ENCODE measurements at regions not wholly inside any gene's neighbourhood (a gene's known extent, or its start where the extent isn't known, plus 50 kb on each side); places are given as distances from the start of the nearest gene placed in this dataset.

DNA sequence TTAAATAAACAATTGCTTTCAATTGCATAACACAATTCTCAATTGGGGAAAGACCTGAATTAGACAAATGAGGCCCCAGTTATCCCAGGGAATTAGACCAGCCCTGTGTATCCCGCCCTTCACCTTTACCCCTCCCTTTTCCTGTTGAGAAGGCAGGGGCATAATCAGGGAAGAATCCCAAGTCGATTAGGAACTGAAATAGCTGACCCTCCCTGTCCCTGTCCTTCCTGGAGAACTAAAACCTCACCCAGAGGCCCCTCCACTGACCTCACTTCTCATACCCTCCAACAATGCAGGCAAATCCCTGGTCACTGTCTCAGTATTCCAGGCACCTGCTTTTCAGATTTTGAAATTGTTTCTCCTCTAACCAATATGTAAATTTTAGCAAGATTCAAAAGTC is 165.4 kb upstream of the CDH11 start:
- WGBS (ENCODE audit: insufficient coverage), result 13% methylated on average over 1 of the region's 2 CpGs
- Histone ChIP-seq H3K27me3 (replicated peaks in 1 of 4; ENCODE audit: control extremely low read depth in 1 of 4, control insufficient read depth in 3 of 4, insufficient read depth in 4 of 4, low read length in 3 of 4) (no peaks in the 10 kb centered on the region), H3K9ac (ENCODE audit: low read length) (no peak overlapping the region), H3K4me3 (ENCODE audit: control extremely low read depth in 1 of 5, extremely low read depth in 1 of 5, insufficient read depth in 1 of 5, low read depth in 2 of 5, low read length in 4 of 5) (no peak overlapping the region), H3K27ac (ENCODE audit: low read length in 2 of 2) (no peak overlapping the region), H2AFZ (ENCODE audit: insufficient read depth, low read depth, low read length, poor library complexity, severe bottlenecking) (no peak overlapping the region), H3K79me2 (ENCODE audit: control insufficient read depth, insufficient read depth, low read length) (no peaks in the 10 kb centered on the region), H3K4me1 (ENCODE audit: control insufficient read depth in 2 of 2, insufficient read depth in 2 of 2, low read length in 2 of 2) (no peaks in the 10 kb centered on the region), H3K4me2 (replicated peaks; ENCODE audit: low read depth, low read length, poor library complexity, severe bottlenecking) (no peak overlapping the region), H3K9me3 (ENCODE audit: control extremely low read depth in 1 of 3, control insufficient read depth in 2 of 3, insufficient read depth in 1 of 3, low read length in 2 of 3) (no peaks in the 10 kb centered on the region), H3K36me3 (replicated peaks in 1 of 2; ENCODE audit: control extremely low read depth in 1 of 2, control insufficient read depth in 1 of 2, extremely low read depth in 1 of 2, insufficient read depth in 2 of 2, low read length in 1 of 2) (no peaks in the 10 kb centered on the region), H4K20me1 (ENCODE audit: control insufficient read depth, insufficient read depth, low read length, poor library complexity, severe bottlenecking) (no peaks in the 10 kb centered on the region)
- no peak overlapping the region for H3K4me3 Mint-ChIP-seq
- H3K4me1 Mint-ChIP-seq, result no peaks in the 10 kb centered on the region
- DNase-seq (no peak), ATAC-seq (ENCODE audit: low read depth) (no peak)
- no peaks in the 10 kb centered on the region for H3K9me3 Mint-ChIP-seq (ENCODE audit: insufficient read depth)
- CTCF ChIA-PET, result no interaction called here
- H3K27ac Mint-ChIP-seq, result no peak overlapping the region
- H3K27me3 Mint-ChIP-seq, result no peaks in the 10 kb centered on the region
- intact Hi-C loops (cut with micrococcal nuclease), result no loop called here
- POLR2A ChIA-PET, result no interaction called here
- TF ChIP-seq EZH2 (IDR thresholded peaks at IDR 0.05; ENCODE audit: borderline replicate concordance, insufficient read depth, low read depth, low read length, poor library complexity, severe bottlenecking) (no peak), CTCF (IDR thresholded peaks at IDR 0.05) (no peak)

DNA sequence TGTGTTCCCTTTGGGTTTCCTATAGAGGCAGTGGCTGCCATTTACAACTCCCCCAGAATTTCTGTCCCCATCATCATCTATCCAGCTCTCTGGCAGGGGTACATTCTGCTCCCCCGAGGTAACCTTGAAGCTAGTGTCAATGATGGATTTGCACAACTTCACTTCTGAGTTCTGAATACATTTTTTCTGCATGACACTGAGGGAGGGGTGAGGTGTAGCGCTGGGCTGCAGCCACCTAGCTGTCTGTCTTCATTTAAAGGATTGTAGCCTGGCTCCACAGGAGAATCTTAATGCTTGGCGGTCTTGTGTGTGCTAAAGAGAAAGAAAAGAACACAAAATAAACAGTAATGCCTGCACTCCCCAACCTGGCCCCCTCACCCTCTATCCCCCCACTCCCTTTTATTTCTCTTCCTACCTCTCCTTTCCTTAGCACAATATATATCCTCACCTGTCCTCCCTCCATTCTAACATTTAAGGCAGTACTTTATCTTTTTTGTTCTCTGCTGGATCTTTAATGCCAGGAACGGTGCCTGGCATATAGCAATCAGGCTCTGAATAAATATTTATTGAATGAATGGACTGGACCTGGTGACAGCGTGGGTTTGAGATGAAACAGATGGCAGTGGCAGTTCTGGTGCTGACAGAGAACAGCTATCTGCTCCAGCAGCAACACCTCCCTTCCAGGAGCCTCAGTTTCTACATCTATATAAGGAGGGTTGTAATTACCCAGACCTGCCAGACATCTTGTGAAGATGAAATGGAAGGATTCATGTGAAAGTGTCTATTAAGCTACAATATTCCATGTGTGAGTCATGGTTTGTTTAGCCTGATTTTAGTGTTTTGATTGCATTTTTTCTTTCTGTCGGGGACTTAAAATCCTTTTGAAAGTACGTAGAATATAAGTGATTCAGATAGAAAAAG is 163.5 kb upstream of the CDH11 start:
- Mint-ChIP-seq H3K27ac (no peak overlapping the region), H3K4me3 (no peak overlapping the region), H3K27me3 (no peaks in the 10 kb centered on the region), H3K4me1 (no peaks in the 10 kb centered on the region), H3K9me3 (ENCODE audit: insufficient read depth) (no peaks in the 10 kb centered on the region)
- peaks cover 0 to 3% (median 0%) of the 10 kb centered on the region in 3 donors for H3K9me3 ChIP-seq (ENCODE audit: control extremely low read depth in 1 of 3, control insufficient read depth in 2 of 3, insufficient read depth in 1 of 3, low read length in 2 of 3)
- ATAC-seq (ENCODE audit: low read depth) (no peak), DNase-seq (no peak)
- no peak overlapping the region for H3K4me3 ChIP-seq (ENCODE audit: control extremely low read depth in 1 of 5, extremely low read depth in 1 of 5, insufficient read depth in 1 of 5, low read depth in 2 of 5, low read length in 4 of 5)
- no peak overlapping the region for H3K4me2 ChIP-seq (replicated peaks; ENCODE audit: low read depth, low read length, poor library complexity, severe bottlenecking)
- H3K9ac ChIP-seq (ENCODE audit: low read length), result no peak overlapping the region
- H3K4me1 ChIP-seq (ENCODE audit: control insufficient read depth in 2 of 2, insufficient read depth in 2 of 2, low read length in 2 of 2), result no peaks in the 10 kb centered on the region
- no CpG with 5 or more reads among the region's 7 CpGs for WGBS (ENCODE audit: insufficient coverage)
- no peaks in the 10 kb centered on the region for H4K20me1 ChIP-seq (ENCODE audit: control insufficient read depth, insufficient read depth, low read length, poor library complexity, severe bottlenecking)
- H3K79me2 ChIP-seq (ENCODE audit: control insufficient read depth, insufficient read depth, low read length), result no peaks in the 10 kb centered on the region
- TF ChIP-seq CTCF (IDR thresholded peaks at IDR 0.05), result no peak
- TF ChIP-seq EZH2 (IDR thresholded peaks at IDR 0.05; ENCODE audit: borderline replicate concordance, insufficient read depth, low read depth, low read length, poor library complexity, severe bottlenecking), result no peak
- no peaks in the 10 kb centered on the region for H3K27me3 ChIP-seq (replicated peaks in 1 of 4; ENCODE audit: control extremely low read depth in 1 of 4, control insufficient read depth in 3 of 4, insufficient read depth in 4 of 4, low read length in 3 of 4)
- no peaks in the 10 kb centered on the region for H3K36me3 ChIP-seq (replicated peaks in 1 of 2; ENCODE audit: control extremely low read depth in 1 of 2, control insufficient read depth in 1 of 2, extremely low read depth in 1 of 2, insufficient read depth in 2 of 2, low read length in 1 of 2)
- H3K27ac ChIP-seq (ENCODE audit: low read length in 2 of 2), result no peak overlapping the region
- CTCF ChIA-PET, result no interaction called here
- no peak overlapping the region for H2AFZ ChIP-seq (ENCODE audit: insufficient read depth, low read depth, low read length, poor library complexity, severe bottlenecking)
- POLR2A ChIA-PET, result no interaction called here
- intact Hi-C loops (cut with micrococcal nuclease), result no loop called here
